Heart left ventricle (tissue), 16 donors: ENCODE measurements at regions not wholly inside any gene's neighbourhood (a gene's known extent, or its start where the extent isn't known, plus 50 kb on each side); places are given as distances from the start of the nearest gene placed in this dataset.

Experiments
- ATAC-seq, 4 donors: fragments of 200-7000 bp; cut with Tn5 transposase; one replicate each; pipeline ENCODE4 v1.9.1; 2020 to 2022; ENCODE audit warnings: moderate library complexity in 4 of 4, mild to moderate bottlenecking in 3 of 4, moderate number of reproducible peaks in 1 of 4
- DNase-seq, 5 donors: peaks; one replicate each; pipeline ENCODE4 v3.0.0-alpha.2; 2020
- H3K27ac ChIP-seq, 12 donors: fragments of 200-600 bp; sonication (generic) in 4 of 12; one replicate each; pipeline versions ENCODE4 v1.5.0 to v1.8.0; 2016 to 2022; ENCODE audit warnings: mild to moderate bottlenecking in 2 of 12
- H3K27me3 ChIP-seq, 9 donors: fragments of 200-600 bp; sonication (generic) in 2 of 9; one replicate each; pipeline versions ENCODE4 v1.5.1 to v1.8.0; 2016 to 2022; ENCODE audit warnings: mild to moderate bottlenecking in 3 of 9
- H3K36me3 ChIP-seq, 9 donors: fragments of 200-600 bp; sonication (generic) in 2 of 9; one replicate each; pipeline versions ENCODE4 v1.5.0 to v1.8.0; 2018 to 2022; ENCODE audit warnings: mild to moderate bottlenecking in 2 of 9
- H3K4me1 ChIP-seq, 12 donors: fragments of 200-600 bp; sonication (generic) in 4 of 12; one replicate each; pipeline versions ENCODE4 v1.5.0 to v1.8.0; 2016 to 2022; ENCODE audit warnings: mild to moderate bottlenecking in 3 of 12
- H3K4me3 ChIP-seq, 12 donors: fragments of 200-600 bp; sonication (generic) in 4 of 12; one replicate each; pipeline versions ENCODE4 v1.5.0 to v1.8.0; 2017 to 2022; ENCODE audit warnings: mild to moderate bottlenecking in 9 of 12, moderate library complexity in 4 of 12
- H3K9me3 ChIP-seq, 12 donors: fragments of 200-600 bp; sonication (generic) in 4 of 12; one replicate each; pipeline versions ENCODE4 v1.5.0 to v1.8.0; 2016 to 2022; ENCODE audit warnings: mild to moderate bottlenecking in 1 of 12
- CTCF ChIP-seq, 12 donors: fragments of 200-600 bp; sonication (generic) in 4 of 12; IDR thresholded peaks; one replicate each; pipeline versions ENCODE4 v1.5.0 to v1.8.0; 2018 to 2022; ENCODE audit warnings: antibody characterized with exemption in 12 of 12, mild to moderate bottlenecking in 5 of 12
- POLR2A ChIP-seq, 2 donors: fragments of 450-650 bp; IDR thresholded peaks; one replicate each; pipeline ENCODE4 v1.6.1; 2017; ENCODE audit warnings: antibody characterized with exemption in 2 of 2, mild to moderate bottlenecking in 2 of 2, moderate library complexity in 2 of 2
- WGBS, 4 donors: extraction: QIAGEN DNeasy Blood & Tissue Kit in 2 of 4; methylation state at CpG; one replicate each; pipeline versions ENCODE4 v1.1.5 to v1.1.7; 2013 to 2018; 5-methylcytosine and 5-hydroxymethylcytosine counted together
- intact Hi-C, 10 donors: fragments of 100-400 bp; cut with DNase I; formaldehyde crosslinking; loops; one replicate each; pipeline versions ENCODE4 v1.11.1 to v1.14.2; 2022
- donor health status: ischemic (EF 13 %, LVEDD 7.1; RV severe dilation, severe dysfunction).
- donor health status: healthy with polysubstance abuse.
- donor health status: DM: no; HTN: yes; CAD: no.
- donor health status: DM: no; HTN: no; CAD: no.
- donor health status: ischemic (EF 25% LVEDD 6.9; RV normal size, moderate dysfunction).
- donor health status: ischemic (EF 25% LVEDD 5.7; RV mildly dilated, moderate dysfunction).
- donor health status: healthy.
- donor health status: DM: yes; HTN: yes; CAD: no.
- donor health status: ischemic (EF 35%, LVEDD 5.7; RV mildly dilated, moderate dysfunction).
- donor health status: nonischemic (EF 11% LVEDD 7.7; RV severe dilation, severe dysfunction).
- donor health status: DM: yes; HTN: yes; CAD: no.
- donor health status: PGD.
- donor health status: ischemic (EF 29% LVEDD 5.4; RV normal size, mild dysfunction).
- donor health status: nonischemic (EF 23%, LVEDD 6.1; RV moderate dilation, normal function).

GRCh38 chr19:29320086-29320485 lies 107.1 kb upstream of the UQCRFS1 start:
- Histone ChIP-seq H3K9me3 (no peaks in the 10 kb centered on the region), H3K4me1 (no peaks in the 10 kb centered on the region), H3K27me3 (peaks cover 0 to 19% (median 0%) of the 10 kb centered on the region in 9 donors), H3K27ac (no peak overlapping the region), H3K36me3 (no peaks in the 10 kb centered on the region), H3K4me3 (no peak overlapping the region)
- WGBS, 4 donors = 56 to 61% (median 60%) methylated on average over 5 of the region's 5 CpGs
- intact Hi-C loops = no loop called here
- ATAC-seq (no peak), DNase-seq (no peak)
- TF ChIP-seq POLR2A (IDR thresholded peaks at IDR 0.05) = no peak
- no peak for TF ChIP-seq CTCF (IDR thresholded peaks at IDR 0.05)

- intact Hi-C loops = no loop called here
- Histone ChIP-seq H3K9me3 (no peaks in the 10 kb centered on the region), H3K27ac (no peak overlapping the region), H3K36me3 (no peaks in the 10 kb centered on the region), H3K4me3 (no peak overlapping the region), H3K27me3 (peaks cover 0 to 19% (median 0%) of the 10 kb centered on the region in 9 donors), H3K4me1 (no peaks in the 10 kb centered on the region)
- TF ChIP-seq CTCF (IDR thresholded peaks at IDR 0.05) (no peak), POLR2A (IDR thresholded peaks at IDR 0.05) (no peak)
- no peak for DNase-seq
- no peak for ATAC-seq
- WGBS, 4 donors = 73 to 89% (median 83%) methylated on average over 7 of the region's 7 CpGs
Observed at GRCh38 chr19:29320618-29321017, 107.7 kb upstream of the UQCRFS1 start.

- 29 to 53% (median 48%) methylated on average over 1 of the region's 1 CpG for WGBS, 4 donors
- peaks cover 0 to 18% (median 0%) of the 10 kb centered on the region in 9 donors for H3K27me3 ChIP-seq
Observed at GRCh38 chr19:29321116-29321515, 108.2 kb upstream of the UQCRFS1 start.

GRCh38 chr19:29323021-29323430 lies 110.1 kb upstream of the UQCRFS1 start:
- intact Hi-C loops = no loop called here
- H3K27me3 ChIP-seq = peaks cover 0 to 9% (median 0%) of the 10 kb centered on the region in 9 donors
- no peak overlapping the region for H3K27ac ChIP-seq
- WGBS, 4 donors = 75 to 91% (median 78%) methylated on average over 9 of the region's 9 CpGs
- H3K4me1 ChIP-seq = no peaks in the 10 kb centered on the region
- no peak for DNase-seq
- no peaks in the 10 kb centered on the region for H3K9me3 ChIP-seq
- TF ChIP-seq POLR2A (IDR thresholded peaks at IDR 0.05) (no peak), CTCF (IDR thresholded peaks at IDR 0.05) (no peak)
- no peak overlapping the region for H3K4me3 ChIP-seq
- no peaks in the 10 kb centered on the region for H3K36me3 ChIP-seq
- ATAC-seq = no peak

More at GRCh38 chr19:29321116-29321515, 108.2 kb upstream of the UQCRFS1 start:
- H3K36me3 ChIP-seq = no peaks in the 10 kb centered on the region
- H3K4me1 ChIP-seq = no peaks in the 10 kb centered on the region
- intact Hi-C loops = no loop called here
- no peak for TF ChIP-seq CTCF (IDR thresholded peaks at IDR 0.05)
- TF ChIP-seq POLR2A (IDR thresholded peaks at IDR 0.05) = no peak
- no peak overlapping the region for H3K27ac ChIP-seq
- ATAC-seq (no peak), DNase-seq (no peak)
- H3K9me3 ChIP-seq = no peaks in the 10 kb centered on the region
- H3K4me3 ChIP-seq = no peak overlapping the region
